DND-41 (cell line): ENCODE measurements at regions not wholly inside any gene's neighbourhood (a gene's known extent, or its start where the extent isn't known, plus 50 kb on each side); places are given as distances from the start of the nearest gene placed in this dataset.

Experiments used
- ATAC-seq: fragments of 200-7000 bp; cut with Tn5 transposase; 3 replicates; pipeline ENCODE4 v1.9.1; 2021; ENCODE audit warnings: low read depth; ENCODE audit not compliant: insufficient read depth
- DNase-seq: peaks from one replicate; pipeline ENCODE4 v3.0.0-alpha.2; 2020
- H2AFZ ChIP-seq: 2 replicates; pipeline ENCODE4 v1.6.0; 2012; ENCODE audit warnings: low read depth, low read length
- H3K27ac ChIP-seq: 2 replicates; pipeline ENCODE4 v1.5.1; 2012; ENCODE audit warnings: low read length, inconsistent platforms
- H3K27me3 ChIP-seq: fragments of 200-600 bp; sonication (generic); 2 replicates; pipeline ENCODE4 v1.6.0; 2012; ENCODE audit warnings: low read length, mild to moderate bottlenecking, inconsistent platforms; ENCODE audit not compliant: insufficient read depth, poor library complexity
- H3K36me3 ChIP-seq: 2 replicates; pipeline ENCODE4 v1.5.1; 2012; ENCODE audit warnings: low read length, inconsistent platforms; ENCODE audit not compliant: insufficient read depth
- H3K4me1 ChIP-seq: 2 replicates; pipeline ENCODE4 v1.5.1; 2012; ENCODE audit warnings: mild to moderate bottlenecking, low read length; ENCODE audit not compliant: insufficient read depth
- H3K4me2 ChIP-seq: 2 replicates; pipeline ENCODE4 v1.6.0; 2012; ENCODE audit warnings: mild to moderate bottlenecking, moderate library complexity, low read length, inconsistent platforms; ENCODE audit not compliant: insufficient read depth
- H3K4me3 ChIP-seq, 2 experiments: fragments of 200-600 bp in 1 of 2; shearing (Covaris generic) in 1 of 2; 2 replicates each; pipeline ENCODE4 v1.5.1; 2012 to 2016; ENCODE audit warnings: inconsistent platforms in 2 of 2, low read length in 2 of 2, mild to moderate bottlenecking in 2 of 2, low read depth in 1 of 2, moderate library complexity in 1 of 2
- H3K79me2 ChIP-seq: 2 replicates; pipeline ENCODE4 v1.6.0; 2012; ENCODE audit warnings: low read length, inconsistent platforms; ENCODE audit not compliant: insufficient read depth
- H3K9ac ChIP-seq: 2 replicates; pipeline ENCODE4 v1.6.0; 2012; ENCODE audit warnings: low read depth, mild to moderate bottlenecking, inconsistent platforms, low read length, moderate library complexity
- H3K9me3 ChIP-seq: 2 replicates; pipeline ENCODE4 v1.5.1; 2012; ENCODE audit warnings: low read length, moderate library complexity, mild to moderate bottlenecking, inconsistent platforms; ENCODE audit not compliant: insufficient read depth, severe bottlenecking
- H4K20me1 ChIP-seq: 2 replicates; pipeline ENCODE4 v1.6.0; 2012; ENCODE audit warnings: low read length; ENCODE audit not compliant: insufficient read depth
- EZH2 ChIP-seq: IDR thresholded peaks from 3 replicates; pipeline ENCODE4 v1.6.1; 2012; ENCODE audit warnings: borderline replicate concordance, low read depth, mild to moderate bottlenecking, moderate library complexity, low read length, inconsistent platforms; ENCODE audit not compliant: severe bottlenecking
- TF ChIP-seq, protein P1 (sequence below): IDR thresholded peaks from 2 replicates; pipeline ENCODE4 v1.5.1; 2012; ENCODE audit warnings: borderline replicate concordance, low read length, moderate library complexity, mild to moderate bottlenecking; ENCODE audit not compliant: poor library complexity, severe bottlenecking; ENCODE audit errors: extremely low read depth

DNA sequence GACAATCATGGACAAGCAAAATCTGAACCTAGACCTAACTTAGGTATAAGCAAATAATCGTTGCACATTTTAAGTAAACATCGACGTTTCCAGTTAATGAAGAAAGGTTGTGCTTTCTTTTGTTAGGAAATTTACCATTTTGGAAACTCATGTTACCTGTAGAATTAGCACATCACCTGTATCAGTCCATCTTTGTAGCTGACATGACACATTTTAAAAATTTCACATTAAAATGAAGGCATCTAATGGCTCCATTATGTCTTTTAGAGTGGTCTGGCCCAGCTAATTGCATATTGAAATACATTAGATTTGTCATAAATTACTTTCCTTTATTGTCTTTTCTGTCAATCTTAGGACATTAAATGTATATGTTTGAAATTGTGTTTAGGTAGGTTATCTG lies 119.0 kb upstream of the MGAT5 start:
- Histone ChIP-seq H2AFZ (no peak overlapping the region), H3K27ac (no peak overlapping the region), H4K20me1 (peaks cover 51% of the 10 kb centered on the region), H3K9ac (no peak overlapping the region), H3K4me2 (no peak overlapping the region), H3K79me2 (peaks cover 90% of the 10 kb centered on the region), H3K4me3 (no peak overlapping the region), H3K36me3 (0 out of 2 replicates have a peak, but pooled peaks cover 9% of the 10 kb centered on the region), H3K27me3 (no peaks in the 10 kb centered on the region), H3K4me1 (no peaks in the 10 kb centered on the region), H3K9me3 (no peaks in the 10 kb centered on the region)
- TF ChIP-seq EZH2 = no peak
- TF ChIP-seq, protein P1, sequence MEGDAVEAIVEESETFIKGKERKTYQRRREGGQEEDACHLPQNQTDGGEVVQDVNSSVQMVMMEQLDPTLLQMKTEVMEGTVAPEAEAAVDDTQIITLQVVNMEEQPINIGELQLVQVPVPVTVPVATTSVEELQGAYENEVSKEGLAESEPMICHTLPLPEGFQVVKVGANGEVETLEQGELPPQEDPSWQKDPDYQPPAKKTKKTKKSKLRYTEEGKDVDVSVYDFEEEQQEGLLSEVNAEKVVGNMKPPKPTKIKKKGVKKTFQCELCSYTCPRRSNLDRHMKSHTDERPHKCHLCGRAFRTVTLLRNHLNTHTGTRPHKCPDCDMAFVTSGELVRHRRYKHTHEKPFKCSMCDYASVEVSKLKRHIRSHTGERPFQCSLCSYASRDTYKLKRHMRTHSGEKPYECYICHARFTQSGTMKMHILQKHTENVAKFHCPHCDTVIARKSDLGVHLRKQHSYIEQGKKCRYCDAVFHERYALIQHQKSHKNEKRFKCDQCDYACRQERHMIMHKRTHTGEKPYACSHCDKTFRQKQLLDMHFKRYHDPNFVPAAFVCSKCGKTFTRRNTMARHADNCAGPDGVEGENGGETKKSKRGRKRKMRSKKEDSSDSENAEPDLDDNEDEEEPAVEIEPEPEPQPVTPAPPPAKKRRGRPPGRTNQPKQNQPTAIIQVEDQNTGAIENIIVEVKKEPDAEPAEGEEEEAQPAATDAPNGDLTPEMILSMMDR = no peak
- no peak for ATAC-seq
- no peak for DNase-seq

DNA sequence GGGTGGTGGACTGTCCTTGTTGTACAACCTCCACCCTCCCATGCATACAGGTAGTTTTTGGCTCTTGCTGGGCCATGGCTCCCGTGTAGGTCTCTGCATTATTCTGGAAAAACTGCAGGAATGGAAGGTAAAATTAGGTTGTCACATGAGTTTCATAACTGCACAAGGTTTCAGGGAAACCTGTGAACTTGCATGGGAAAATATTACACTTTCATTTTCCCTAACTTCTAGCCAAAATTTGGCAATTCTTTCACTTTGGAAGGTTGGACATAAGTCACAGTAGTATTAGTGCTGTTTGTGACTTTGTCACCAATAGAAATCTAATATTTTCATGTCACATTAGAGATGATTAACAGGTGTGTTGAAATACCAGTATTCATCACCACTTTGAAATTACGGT lies 118.1 kb upstream of the MGAT5 start:
- no peak overlapping the region for H3K4me2 ChIP-seq
- H3K27me3 ChIP-seq = no peaks in the 10 kb centered on the region
- no peak overlapping the region for H2AFZ ChIP-seq
- TF ChIP-seq, protein P1 = no peak
- no peak for TF ChIP-seq EZH2
- no peak overlapping the region for H3K4me3 ChIP-seq
- H3K27ac ChIP-seq = no peak overlapping the region
- H3K9ac ChIP-seq = no peak overlapping the region
- 0 out of 2 replicates have a peak, but pooled peaks cover 9% of the 10 kb centered on the region for H3K36me3 ChIP-seq
- H3K79me2 ChIP-seq = peaks cover 94% of the 10 kb centered on the region
- ATAC-seq = no peak
- no peak for DNase-seq
- peaks cover 57% of the 10 kb centered on the region for H4K20me1 ChIP-seq
- no peaks in the 10 kb centered on the region for H3K4me1 ChIP-seq
- no peaks in the 10 kb centered on the region for H3K9me3 ChIP-seq

DNA sequence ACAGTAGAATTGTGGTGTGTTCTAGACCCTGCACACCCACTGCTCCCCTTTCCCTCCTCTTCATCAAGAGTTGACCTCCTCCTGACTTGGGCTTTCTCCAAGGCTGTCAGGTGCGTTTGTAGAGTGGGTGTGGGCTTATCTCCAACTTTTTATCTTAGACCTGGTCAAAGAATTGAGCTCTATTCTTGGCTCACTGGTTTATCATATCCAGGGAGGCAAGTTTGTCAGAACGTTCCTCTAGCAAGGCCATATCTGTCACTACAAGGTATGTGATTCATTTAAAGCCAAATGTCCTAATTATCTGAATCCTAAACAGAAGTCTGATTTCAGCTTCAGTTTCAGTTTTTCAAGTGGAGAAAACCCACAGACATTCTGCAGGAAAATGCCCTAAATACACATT lies 117.1 kb upstream of the MGAT5 start:
- 0 out of 2 replicates have a peak, but pooled peaks cover 8% of the 10 kb centered on the region for H3K36me3 ChIP-seq
- DNase-seq (no peak), ATAC-seq (no peak)
- H2AFZ ChIP-seq = no peak overlapping the region
- no peak overlapping the region for H3K4me2 ChIP-seq
- peaks cover 94% of the 10 kb centered on the region for H3K79me2 ChIP-seq
- no peak overlapping the region for H3K9ac ChIP-seq
- H3K9me3 ChIP-seq = no peaks in the 10 kb centered on the region
- TF ChIP-seq, protein P1 = no peak
- TF ChIP-seq EZH2 = no peak
- H3K27me3 ChIP-seq = no peaks in the 10 kb centered on the region
- H3K4me3 ChIP-seq = no peak overlapping the region
- H4K20me1 ChIP-seq = peaks cover 62% of the 10 kb centered on the region
- H3K27ac ChIP-seq = no peak overlapping the region
- H3K4me1 ChIP-seq = no peaks in the 10 kb centered on the region

GRCh38 chr2:134137182-134137611 lies 116.7 kb upstream of the MGAT5 start:
- Histone ChIP-seq H3K79me2 (peaks cover 94% of the 10 kb centered on the region), H3K4me2 (no peak overlapping the region), H4K20me1 (peaks cover 65% of the 10 kb centered on the region), H3K4me1 (no peaks in the 10 kb centered on the region), H2AFZ (no peak overlapping the region), H3K9ac (no peak overlapping the region), H3K27ac (no peak overlapping the region), H3K9me3 (no peaks in the 10 kb centered on the region), H3K27me3 (no peaks in the 10 kb centered on the region), H3K4me3 (no peak overlapping the region), H3K36me3 (0 out of 2 replicates have a peak, but pooled peaks cover 3% of the 10 kb centered on the region)
- ATAC-seq (no peak), DNase-seq (no peak)
- TF ChIP-seq, protein P1 = no peak
- no peak for TF ChIP-seq EZH2
